NCI-H510A (cell line): ENCODE measurements at regions not wholly inside any gene's neighbourhood (a gene's known extent, or its start where the extent isn't known, plus 50 kb on each side); places are given as distances from the start of the nearest gene placed in this dataset.

ENCODE experiments used
- DNase-seq: peaks from one replicate; lab custom pipeline; 2025; lab: John Stamatoyannopoulos, UW

- no peak for DNase-seq
These were observed 223.7 kb upstream of the KIRREL3 start for GRCh38 chr11:127224276-127224675.

GRCh38 chr11:127223633-127224032, 223.1 kb upstream of the KIRREL3 start:
- DNase-seq, result no peak

GRCh38 chr11:127223026-127223425, 222.5 kb upstream of the KIRREL3 start:
- no peak for DNase-seq

GRCh38 chr11:127219704-127220103, 219.1 kb upstream of the KIRREL3 start:
- no peak for DNase-seq

GRCh38 chr11:127218275-127218608, 217.7 kb upstream of the KIRREL3 start:
- DNase-seq, result no peak

GRCh38 chr11:127217452-127218274, 217.1 kb upstream of the KIRREL3 start:
- DNase-seq, result no peak

- DNase-seq, result no peak
These were observed 205.2 kb upstream of the KIRREL3 start for GRCh38 chr11:127205688-127206217.

- no peak for DNase-seq
These were observed 202.9 kb upstream of the KIRREL3 start for GRCh38 chr11:127203490-127203889.

- no peak for DNase-seq
These were observed 201.5 kb upstream of the KIRREL3 start for GRCh38 chr11:127202105-127202504.

- DNase-seq, result no peak
These were observed 198.8 kb upstream of the KIRREL3 start for GRCh38 chr11:127199306-127199801.

- no peak for DNase-seq
These were observed 195.0 kb upstream of the KIRREL3 start for GRCh38 chr11:127195501-127196120.

- no peak for DNase-seq
These were observed 194.0 kb upstream of the KIRREL3 start for GRCh38 chr11:127194521-127194920.

GRCh38 chr11:127193950-127194349, 193.4 kb upstream of the KIRREL3 start:
- no peak for DNase-seq

GRCh38 chr11:127191689-127192088, 191.1 kb upstream of the KIRREL3 start:
- DNase-seq, result peak; percentile 11

- no peak for DNase-seq
These were observed 190.7 kb upstream of the KIRREL3 start for GRCh38 chr11:127191261-127191660.

GRCh38 chr11:127182586-127183203, 182.1 kb upstream of the KIRREL3 start:
- peak; percentile 72 for DNase-seq

- no peak for DNase-seq
These were observed 156.7 kb upstream of the KIRREL3 start for GRCh38 chr11:127157225-127157624.

- no peak for DNase-seq
These were observed 148.8 kb upstream of the KIRREL3 start for GRCh38 chr11:127149410-127149809.

- no peak for DNase-seq
These were observed 142.7 kb upstream of the KIRREL3 start for GRCh38 chr11:127143251-127143650.

- no peak for DNase-seq
These were observed 138.0 kb upstream of the KIRREL3 start for GRCh38 chr11:127138613-127139012.

GRCh38 chr11:127137771-127138280, 137.3 kb upstream of the KIRREL3 start:
- no peak for DNase-seq

- DNase-seq, result no peak
These were observed 135.9 kb upstream of the KIRREL3 start for GRCh38 chr11:127136438-127136837.

- no peak for DNase-seq
These were observed 134.7 kb upstream of the KIRREL3 start for GRCh38 chr11:127135256-127135655.
